HG03457 (cell line): ENCODE measurements at regions not wholly inside any gene's neighbourhood (a gene's known extent, or its start where the extent isn't known, plus 50 kb on each side); places are given as distances from the start of the nearest gene placed in this dataset.
"Not testable (repeated sequence)": the region's sequence is repeated elsewhere in the genome, so short reads cannot be mapped to it uniquely, and the experiment has no call there.

ENCODE experiments used
- ATAC-seq: cut with Tn5 transposase; IDR thresholded peaks from one replicate; pipeline ENCODE4 v1.9.1; 2021; ENCODE audit warnings: moderate number of reproducible peaks; ENCODE audit not compliant: unreplicated experiment

DNA sequence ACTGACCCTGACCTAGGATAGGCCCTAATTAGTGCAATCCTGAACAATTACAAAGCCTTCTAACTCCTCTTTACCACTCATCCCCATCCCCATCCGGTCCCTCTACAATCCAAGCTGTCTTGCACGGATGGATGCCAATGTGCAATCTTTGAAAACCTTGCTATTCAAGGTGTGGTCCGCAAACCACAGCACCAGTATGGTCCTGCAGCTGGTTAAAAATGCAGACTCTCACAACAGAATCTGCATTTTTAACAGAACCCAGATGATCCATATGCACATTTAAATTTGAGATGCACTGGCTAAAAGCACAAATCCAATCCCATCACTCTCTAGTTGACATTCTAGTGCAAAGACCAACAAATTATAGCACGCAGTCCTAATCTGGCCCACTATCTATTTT lies 230.6 kb upstream of the KRR1 start:
- no peak for ATAC-seq

DNA sequence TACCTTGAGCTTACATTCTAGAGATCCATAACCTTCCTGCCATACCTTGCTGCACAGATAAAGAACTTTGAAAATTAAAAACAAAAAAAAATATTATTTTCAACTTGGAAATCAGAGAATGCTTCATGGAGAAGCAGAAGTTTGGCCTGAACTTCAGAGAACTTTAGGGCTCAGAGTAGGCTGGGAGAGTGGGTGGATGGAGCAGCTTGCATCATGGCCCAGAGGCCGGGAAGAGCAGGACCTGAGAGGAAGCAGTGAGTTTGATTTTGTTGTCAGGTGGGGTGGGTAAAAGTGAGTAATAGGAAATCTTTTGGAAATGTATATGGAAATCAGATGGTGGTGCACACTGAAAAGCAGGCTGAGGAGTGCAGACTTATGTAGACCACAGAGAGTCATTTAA lies 228.5 kb upstream of the KRR1 start:
- ATAC-seq: no peak

DNA sequence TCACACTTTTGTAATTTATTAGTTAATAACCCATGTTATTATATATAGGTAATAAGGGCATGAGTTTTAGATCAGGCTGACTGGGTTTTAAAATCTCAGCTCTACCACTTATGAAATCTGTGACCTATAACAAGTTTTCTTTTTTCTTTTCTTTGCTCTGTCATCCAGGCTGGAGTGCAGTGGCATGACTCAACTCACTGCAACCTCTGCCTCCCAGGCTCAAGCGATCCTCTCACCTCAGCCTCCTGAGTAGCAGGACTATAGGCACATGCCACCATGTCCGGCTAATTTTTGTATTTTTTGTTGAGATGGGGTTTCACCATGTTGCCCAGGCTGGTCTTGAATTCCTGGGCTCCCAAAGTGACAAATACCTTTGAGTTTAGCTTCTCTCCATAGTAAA lies 227.7 kb upstream of the KRR1 start:
- not testable (repeated sequence) for ATAC-seq

DNA sequence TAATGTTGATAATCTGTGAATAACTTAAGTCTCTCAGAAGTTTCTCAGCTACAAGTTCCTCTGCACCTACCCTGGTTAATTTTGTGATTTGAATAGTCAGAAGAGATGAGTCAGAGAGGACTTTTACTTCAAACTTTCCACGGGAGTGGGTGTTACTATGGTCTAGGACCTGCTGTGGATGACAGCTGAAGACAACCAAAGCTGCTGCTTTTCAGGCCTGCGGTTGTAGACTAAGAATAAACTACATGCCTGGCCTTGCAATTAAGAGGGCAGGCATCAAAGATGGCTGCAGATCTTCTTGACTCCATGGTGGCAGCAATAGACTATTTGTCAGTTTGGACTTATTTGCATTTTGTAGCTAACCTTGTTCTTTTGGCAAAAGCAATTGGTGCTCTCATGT lies 227.1 kb upstream of the KRR1 start:
- peak; percentile 93 for ATAC-seq

DNA sequence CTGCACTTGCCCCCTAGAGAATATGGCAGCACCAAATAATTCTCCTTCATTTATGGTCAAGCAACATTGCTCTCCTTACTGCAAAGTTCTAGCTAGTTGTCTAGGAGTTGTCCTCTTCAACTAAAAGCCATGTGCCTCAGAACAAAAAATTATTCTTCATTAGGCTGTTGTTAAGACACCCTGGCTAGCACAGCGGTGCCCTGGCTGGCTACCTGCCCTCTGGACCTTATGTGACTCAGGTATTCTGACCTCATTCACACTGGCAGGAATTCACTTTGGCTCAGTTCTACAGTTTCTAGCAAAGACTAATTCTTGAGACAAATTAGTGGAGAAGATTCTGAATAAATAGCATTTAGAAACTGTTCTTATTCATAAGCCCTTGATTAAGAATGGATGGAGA lies 224.4 kb upstream of the KRR1 start:
- no peak for ATAC-seq

DNA sequence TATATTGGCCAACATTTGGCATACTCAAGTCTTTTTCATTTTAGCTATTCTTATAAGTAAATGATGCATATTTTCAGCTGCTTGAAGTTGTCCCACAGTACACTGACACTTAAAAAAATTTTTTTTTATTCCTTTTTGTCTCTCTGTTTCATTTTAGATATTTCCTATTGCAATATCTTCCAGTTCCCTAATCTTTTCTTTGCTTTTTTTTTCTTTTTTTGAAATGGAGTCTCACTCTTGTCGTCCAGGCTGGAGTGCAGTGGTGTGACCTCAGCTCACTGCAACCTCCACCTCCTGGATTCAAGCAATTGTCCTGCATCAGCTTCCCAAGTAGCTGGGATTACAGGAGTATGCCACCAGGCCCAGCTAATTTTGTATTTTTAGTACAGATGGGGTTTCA lies 217.4 kb upstream of the KRR1 start:
- ATAC-seq: no peak

DNA sequence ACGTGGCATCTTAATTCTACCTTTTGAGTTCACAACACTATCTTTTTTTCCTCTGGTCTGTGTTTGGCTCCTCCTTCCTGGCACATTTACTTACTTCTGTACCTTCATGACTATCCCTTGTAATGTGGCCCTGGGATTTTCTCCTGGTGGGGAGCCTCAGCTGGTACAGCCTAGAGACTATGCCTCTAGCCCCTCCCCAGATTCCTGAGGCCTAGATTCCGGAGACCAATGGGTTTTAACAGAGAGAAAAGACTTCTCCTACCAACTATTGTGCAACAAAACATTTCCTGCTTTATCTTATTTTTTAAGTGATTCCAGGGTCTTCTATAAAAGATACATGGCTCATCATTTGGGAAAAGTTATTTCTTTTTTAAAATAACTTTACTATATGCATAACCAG lies 216.2 kb upstream of the KRR1 start:
- no peak for ATAC-seq

DNA sequence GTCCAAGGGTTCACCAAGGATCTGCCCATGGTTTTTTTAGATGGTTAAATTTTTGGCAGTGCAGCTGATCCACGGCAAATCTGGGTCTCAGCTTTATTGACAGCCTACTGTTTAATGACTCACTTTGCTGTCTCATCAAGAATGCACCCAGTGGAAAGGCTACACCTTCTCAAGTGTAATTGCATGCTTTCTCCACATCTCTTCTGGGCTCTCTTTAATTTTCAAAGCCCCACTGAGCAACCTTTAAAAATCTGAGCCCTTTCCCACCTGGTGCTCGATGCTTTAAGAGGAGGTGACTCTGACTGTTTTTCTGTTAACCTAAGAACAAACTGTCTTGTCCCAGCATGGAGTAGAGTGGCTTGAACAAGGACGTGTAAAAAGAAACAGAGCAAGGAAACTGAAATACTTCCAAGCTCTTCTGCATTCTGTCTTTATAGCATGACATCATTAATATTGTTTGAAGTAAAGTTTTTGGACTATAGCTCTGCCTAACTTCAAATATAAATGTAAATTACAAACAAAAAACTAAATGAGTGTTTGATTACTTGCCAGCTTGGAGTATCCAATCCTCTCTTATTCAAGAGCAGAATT lies 214.2 kb upstream of the KRR1 start:
- no peak for ATAC-seq

DNA sequence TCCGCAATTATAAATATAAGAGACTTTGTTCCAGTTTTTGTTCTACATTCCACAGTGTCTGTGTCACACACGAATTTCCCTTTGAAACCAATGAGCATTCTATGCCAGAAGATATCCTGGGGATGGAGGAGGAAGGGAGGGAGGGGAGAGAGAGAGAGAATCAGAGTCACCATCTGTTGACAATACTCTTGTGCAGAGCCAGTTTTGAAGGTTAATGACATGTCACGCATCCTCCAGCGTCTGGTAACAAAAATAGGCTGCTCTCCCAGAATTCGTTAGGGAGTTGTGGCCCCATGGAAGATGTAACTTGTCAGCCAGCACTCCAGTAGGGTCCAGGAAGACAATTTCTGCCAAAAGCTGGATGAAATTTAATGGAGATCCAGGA lies 213.5 kb upstream of the KRR1 start:
- no peak for ATAC-seq

DNA sequence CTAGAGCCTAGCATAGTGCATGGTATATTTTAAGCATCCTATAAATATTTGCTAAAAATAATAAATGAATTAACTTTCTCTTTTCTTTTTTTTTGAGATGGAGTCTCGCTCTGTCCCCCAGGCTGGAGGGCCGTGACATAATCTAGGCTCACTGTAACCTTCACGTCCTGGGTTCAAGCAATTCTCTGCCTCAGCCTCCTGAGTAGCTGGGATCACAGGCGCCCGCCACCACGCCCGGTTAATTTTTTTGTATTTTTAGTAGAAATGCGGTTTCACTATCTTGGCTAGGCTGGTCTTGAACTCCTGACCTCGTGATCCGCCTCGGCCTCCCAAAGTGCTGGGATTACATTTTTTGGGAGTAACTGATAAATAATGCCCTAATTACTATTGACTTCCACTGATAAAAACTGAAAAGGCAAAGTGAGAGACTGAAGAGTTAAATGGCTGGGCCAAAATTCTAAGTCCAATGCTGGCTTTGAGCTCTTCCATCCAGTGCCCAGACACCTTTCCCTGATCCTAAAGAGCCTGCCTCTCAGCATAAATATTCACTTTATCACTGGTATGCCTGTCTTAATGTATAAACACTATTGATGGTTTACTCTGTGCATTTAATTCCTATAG lies 213.0 kb upstream of the KRR1 start:
- ATAC-seq: no peak

DNA sequence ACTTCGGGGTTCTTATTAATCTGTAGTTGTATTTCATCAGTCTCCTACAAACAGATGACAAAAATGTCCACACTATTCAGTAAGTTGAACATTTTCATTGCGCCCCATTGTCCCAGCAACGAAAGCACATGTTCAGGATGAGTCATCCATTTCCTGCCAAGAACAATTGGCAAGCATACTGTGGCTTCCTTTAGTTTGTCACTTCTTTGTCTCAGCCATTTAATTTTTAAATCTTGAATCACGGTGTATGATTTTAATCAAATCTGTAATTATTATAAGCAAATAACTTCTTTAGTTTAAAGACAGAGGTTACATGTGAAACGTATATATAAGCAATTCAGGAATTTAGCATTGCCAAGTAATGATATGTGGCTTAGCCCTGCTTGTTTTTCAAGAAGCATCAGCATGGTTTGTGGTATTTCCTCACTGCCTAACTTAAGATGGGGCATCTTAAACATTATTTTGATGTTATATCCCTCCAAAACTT lies 211.3 kb upstream of the KRR1 start:
- peak; percentile 86 for ATAC-seq

DNA sequence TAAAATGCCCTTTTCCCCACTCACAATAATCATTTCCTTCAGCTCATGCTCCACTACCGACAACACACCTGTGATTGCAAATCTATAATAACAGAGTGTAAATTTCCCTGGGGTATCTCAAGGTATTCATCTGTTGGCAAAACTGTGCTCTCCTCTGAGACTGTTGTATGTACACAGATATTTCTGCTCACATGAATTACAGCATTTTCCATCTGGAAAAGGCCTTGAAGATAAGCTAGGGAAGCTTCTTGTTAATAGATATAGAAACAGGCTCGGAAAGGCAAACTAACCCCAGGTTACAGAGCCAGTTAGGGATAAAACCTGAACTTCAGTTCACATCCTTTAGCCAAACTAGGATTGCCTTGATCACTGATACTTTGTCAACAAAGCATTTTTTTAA lies 210.4 kb upstream of the KRR1 start:
- ATAC-seq: no peak

DNA sequence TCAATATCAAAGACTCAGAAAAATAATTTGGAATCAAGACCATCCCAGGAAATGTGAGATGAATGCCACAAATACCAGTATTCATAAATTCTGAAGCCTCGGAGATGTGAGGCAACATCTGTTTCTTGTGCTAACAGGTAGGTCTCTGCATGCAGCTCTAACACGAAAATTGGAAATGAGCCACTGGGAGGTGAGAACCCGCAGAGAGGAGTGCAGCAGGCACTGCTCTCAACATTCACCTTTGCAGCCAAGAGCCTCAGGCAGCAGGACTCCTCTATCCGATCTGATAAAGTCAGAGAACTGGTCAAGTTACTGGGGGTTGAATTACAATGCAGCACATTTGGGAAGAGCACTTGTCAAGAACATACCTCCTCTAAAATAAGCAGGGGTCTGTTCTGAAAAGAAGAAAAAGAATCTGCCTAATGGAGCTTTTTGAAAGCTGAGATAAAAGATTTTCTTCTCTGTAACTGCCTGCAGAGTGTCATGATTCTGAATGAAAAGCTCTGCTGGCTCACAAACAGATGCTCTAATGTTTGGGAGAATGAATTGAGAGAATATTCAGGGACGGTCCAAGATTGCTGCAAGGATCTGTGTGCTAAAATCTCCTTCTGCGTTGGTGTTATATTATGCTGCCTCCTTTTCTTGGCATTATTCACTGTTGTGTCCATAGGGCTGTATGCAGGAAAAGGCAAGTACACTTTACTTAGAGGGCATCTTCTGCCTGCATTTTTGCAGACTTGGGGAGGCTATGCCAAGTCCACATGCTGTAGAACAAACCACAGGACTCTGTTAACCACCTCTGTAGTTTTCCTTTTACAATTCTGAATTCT lies 209.6 kb upstream of the KRR1 start:
- ATAC-seq: no peak

DNA sequence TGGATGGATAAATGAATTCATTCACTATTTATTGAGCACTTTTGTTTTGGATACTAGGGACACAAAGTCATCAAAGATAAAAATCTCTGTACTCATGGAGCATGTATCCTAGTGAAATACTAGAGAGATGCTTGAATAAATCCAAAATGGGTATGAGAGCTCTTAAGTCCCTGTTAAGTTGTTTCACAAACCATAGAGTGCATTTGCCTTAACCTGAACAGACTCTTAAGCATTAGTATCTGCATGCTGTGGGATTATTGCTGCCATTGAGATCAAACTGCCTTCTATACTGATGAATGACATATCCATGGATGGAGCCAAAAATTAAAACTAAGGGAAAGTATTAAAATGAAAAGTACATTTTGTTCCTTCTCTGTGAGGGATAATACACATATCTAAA lies 206.5 kb upstream of the KRR1 start:
- no peak for ATAC-seq

DNA sequence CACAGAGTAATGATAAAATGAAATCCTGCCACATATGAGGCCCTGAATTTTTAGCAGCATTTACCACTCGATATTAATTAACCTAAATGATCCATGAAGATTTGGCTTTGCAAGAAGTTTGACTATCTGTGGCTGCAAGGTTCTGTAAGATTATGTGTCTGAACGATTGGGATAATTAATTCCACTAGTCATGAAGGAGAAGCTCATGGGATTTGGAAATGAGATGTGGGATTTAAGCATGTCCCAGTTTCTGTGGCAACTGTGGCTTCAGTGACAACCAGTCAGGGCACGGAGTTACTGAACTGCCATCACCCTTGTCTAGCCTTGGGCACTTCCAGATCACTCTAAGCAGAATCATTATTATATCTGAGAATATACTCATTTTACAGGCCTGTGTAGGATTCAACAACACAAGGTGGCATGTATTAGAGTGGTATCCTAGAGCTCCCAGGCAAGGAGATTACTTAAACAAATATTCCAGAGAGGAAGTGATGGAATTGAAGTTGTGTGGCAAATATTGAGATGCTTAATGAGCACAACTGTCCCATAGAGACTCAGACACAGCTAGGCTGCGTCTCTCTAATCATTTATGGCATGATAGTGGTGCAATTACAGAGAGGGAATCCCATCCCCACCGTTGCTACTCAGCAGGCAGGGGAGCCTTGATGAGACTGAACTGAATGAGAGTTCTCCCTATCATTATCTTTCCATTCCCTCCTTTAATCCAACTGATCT lies 205.0 kb upstream of the KRR1 start:
- no peak for ATAC-seq

DNA sequence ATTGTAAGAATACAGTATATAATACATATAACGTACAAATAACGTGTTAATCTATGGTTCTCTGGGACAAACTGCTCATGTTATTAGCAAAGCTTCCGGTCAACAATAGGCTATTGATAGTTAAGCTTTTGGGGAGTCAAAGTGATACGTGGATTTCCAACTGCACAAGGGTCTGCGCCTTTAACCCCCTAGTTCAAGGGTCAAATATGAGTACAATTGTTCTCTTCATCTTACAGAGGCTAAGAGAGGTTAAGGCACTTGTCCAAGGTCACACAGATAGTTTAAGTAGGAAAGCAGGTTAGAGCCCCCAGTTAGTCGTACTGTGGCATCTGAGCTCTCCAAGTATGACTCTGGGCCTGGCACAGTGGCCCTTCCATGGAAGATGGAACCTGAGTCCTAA lies 204.3 kb upstream of the KRR1 start:
- no peak for ATAC-seq

DNA sequence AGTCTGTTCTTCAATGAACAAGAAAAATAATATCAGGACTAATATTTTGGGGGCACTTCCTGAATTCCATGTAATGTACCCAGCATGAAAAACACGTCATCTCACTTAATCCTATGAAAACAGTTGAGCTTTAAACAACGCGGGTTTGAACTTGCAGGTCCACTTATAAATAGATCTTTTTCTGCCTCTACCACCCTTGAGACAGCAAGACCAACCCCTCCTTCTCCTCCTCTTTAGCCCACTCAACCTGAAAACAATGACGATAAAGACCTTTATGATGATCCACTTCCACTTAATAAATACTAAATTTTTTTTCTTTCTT lies 203.9 kb upstream of the KRR1 start:
- no peak for ATAC-seq

DNA sequence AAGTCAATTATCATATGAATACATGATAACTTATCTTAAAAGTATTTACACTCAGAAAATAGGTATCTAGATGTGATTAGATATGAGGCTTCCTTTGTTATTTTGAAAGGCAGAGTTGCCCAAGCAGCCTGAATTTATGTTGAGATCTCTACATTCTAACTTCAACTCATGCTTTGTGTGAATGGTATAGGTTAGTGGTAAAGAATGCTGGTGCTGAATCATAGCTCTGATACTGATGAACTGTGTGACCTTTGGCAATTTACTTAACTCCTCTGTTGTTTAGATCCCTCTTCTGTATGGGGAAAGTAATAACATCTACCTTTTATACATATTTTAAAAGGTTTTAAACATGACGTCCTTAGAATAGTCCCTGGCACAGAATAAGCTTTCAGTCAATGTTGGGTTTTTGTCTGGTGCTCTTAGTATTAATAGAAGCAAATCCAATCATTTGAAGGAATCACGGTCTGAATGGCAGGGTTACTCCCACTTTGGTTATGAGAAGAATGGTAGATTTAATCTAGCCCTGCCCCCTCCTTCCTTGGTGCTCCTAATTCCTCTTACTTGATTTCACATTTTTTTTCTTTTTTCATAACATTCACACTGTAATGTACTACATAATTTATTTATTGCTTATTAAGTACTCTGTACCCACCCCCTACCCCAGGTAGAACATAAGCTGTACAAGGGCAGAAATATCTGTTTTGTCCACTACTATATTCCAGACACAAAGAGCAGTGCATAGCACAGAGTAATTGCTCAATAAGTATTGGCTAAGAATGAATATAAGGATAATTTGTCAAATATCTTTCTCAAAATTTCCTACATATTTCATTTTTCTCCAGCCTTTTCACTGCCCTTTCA lies 203.3 kb upstream of the KRR1 start:
- ATAC-seq: no peak

DNA sequence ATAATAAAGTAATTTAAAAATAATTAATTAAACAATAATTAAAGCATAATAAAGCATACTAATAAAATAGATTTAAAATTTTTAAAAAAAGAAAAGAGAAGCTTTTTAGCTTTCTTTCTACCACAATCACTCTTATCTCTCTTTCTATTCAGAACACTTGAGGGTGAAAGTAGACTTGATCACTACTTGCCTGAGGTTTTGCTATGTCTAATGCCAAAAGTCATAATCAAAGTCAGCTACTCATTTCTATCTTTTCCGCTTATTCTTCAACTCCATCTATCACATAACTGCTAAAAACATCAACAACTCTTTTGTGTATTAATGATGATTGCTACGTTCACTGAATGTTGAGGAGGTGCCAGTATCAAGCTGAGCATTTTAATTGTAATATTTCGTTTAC lies 202.0 kb upstream of the KRR1 start:
- ATAC-seq: no peak

DNA sequence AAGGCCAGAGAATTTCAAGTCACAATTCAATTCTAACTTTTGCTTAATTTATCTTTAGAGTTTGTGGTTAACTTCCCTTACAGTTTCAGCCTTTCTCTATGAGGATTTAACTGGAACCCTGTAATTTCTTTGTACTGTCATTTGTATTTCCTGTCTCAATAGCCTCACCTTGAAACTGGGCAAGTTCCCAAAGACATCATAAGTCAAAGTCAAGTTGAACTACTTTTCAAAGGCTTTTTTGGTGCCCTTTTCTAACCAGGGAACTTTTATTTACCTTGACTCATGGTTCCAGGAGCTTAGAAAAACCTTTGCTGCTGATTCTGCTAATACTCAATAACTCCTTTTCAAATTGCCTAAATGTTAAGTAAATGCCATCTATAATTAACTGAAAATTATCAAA lies 200.8 kb upstream of the KRR1 start:
- no peak for ATAC-seq

DNA sequence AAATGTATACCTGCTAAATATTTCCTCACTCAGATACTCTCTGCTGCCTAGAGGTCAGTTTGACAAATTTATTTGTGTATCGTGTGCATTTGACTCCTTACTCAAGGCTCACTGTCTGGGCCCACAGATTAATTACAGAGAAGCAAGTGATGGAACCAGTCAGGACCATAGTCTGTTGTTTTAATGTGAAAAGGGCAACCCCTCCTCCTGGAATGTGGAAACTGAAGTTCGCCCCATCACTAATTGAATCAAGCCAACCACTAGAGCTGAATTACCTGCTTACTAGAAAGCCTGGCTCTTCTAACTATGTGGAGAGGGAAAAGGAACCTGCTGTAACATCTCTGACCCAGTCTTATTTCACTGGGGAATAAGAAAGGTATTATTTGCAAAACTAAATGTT lies 199.9 kb upstream of the KRR1 start:
- no peak for ATAC-seq
